Prostate gland (tissue), 2 donors: ENCODE measurements at regions not wholly inside any gene's neighbourhood (a gene's known extent, or its start where the extent isn't known, plus 50 kb on each side); places are given as distances from the start of the nearest gene placed in this dataset.

Experiments
- POLR2A ChIP-seq: fragments of 450-650 bp; IDR thresholded peaks from one replicate; pipeline ENCODE4 v1.6.1; 2016; ENCODE audit warnings: antibody characterized with exemption, mild to moderate bottlenecking
- POLR2AphosphoS5 ChIP-seq: sonication (generic); formaldehyde crosslinking; IDR thresholded peaks from one replicate; pipeline ENCODE4 v1.6.1; 2017; ENCODE audit warnings: antibody characterized with exemption
- TF ChIP-seq, protein P1 (sequence below), 4 experiments: fragments of 200-600 bp in 2 of 4; fragments of 450-650 bp in 2 of 4; sonication (generic) in 2 of 4; IDR thresholded peaks; 1 replicate in 3 of 4; 2 replicates in 1 of 4; pipeline ENCODE4 v1.5.1; 2016 to 2019; ENCODE audit warnings: antibody characterized with exemption in 4 of 4, mild to moderate bottlenecking in 2 of 4, moderate library complexity in 2 of 4

DNA sequence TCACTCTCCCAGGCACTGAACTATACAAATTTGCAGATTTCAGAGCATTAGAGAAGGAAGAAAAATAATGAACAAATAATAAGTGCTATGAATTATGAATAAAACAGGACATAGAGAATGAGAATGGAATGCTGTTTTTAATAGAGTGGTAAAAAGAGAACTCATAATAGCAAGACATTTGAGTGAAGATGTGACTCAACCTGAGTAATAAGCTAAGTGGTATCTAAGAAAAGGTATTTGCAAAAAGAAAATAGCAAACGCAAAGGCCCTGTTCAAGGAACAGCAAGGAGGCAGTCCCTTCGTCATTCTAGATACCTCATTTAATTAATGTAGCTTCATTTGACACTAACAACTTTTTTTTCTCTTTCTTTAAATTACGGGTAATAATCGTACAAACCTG, 1910.0 kb upstream of the TENM3 start:
- TF ChIP-seq, protein P1, sequence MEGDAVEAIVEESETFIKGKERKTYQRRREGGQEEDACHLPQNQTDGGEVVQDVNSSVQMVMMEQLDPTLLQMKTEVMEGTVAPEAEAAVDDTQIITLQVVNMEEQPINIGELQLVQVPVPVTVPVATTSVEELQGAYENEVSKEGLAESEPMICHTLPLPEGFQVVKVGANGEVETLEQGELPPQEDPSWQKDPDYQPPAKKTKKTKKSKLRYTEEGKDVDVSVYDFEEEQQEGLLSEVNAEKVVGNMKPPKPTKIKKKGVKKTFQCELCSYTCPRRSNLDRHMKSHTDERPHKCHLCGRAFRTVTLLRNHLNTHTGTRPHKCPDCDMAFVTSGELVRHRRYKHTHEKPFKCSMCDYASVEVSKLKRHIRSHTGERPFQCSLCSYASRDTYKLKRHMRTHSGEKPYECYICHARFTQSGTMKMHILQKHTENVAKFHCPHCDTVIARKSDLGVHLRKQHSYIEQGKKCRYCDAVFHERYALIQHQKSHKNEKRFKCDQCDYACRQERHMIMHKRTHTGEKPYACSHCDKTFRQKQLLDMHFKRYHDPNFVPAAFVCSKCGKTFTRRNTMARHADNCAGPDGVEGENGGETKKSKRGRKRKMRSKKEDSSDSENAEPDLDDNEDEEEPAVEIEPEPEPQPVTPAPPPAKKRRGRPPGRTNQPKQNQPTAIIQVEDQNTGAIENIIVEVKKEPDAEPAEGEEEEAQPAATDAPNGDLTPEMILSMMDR (IDR thresholded peaks at IDR 0.05) = no peak
- no peak for TF ChIP-seq POLR2AphosphoS5
- no peak for TF ChIP-seq POLR2A
